Sigmoid colon (tissue), 6 donors: ENCODE measurements at regions not wholly inside any gene's neighbourhood (a gene's known extent, or its start where the extent isn't known, plus 50 kb on each side); places are given as distances from the start of the nearest gene placed in this dataset.
A peak's percentile ranks its signal among the peaks of the same experiment; 100 is the strongest.

Experiments used
- DNase-seq: peaks from one replicate; pipeline ENCODE4 v3.0.0-alpha.2; 2019
- H3K27ac ChIP-seq, 4 donors: fragments of 200-600 bp; sonication (generic); one replicate each; pipeline ENCODE4 v1.5.1; 2016 to 2019; ENCODE audit warnings: mild to moderate bottlenecking in 1 of 4
- H3K27me3 ChIP-seq, 3 donors: fragments of 200-600 bp; sonication (generic); one replicate each; pipeline ENCODE4 v1.5.1; 2019; ENCODE audit warnings: mild to moderate bottlenecking in 1 of 3
- H3K36me3 ChIP-seq, 4 donors: fragments of 200-600 bp; sonication (generic); one replicate each; pipeline ENCODE4 v1.5.1; 2016 to 2019
- H3K4me1 ChIP-seq, 4 donors: fragments of 200-600 bp; sonication (generic); one replicate each; pipeline ENCODE4 v1.5.1; 2017 to 2019
- H3K4me3 ChIP-seq, 4 donors: fragments of 200-600 bp; sonication (generic); one replicate each; pipeline ENCODE4 v1.5.1; 2017 to 2019; ENCODE audit warnings: mild to moderate bottlenecking in 2 of 4, moderate library complexity in 1 of 4
- H3K9me3 ChIP-seq, 4 donors: fragments of 200-600 bp in 3 of 4; sonication (generic) in 3 of 4; one replicate each; pipeline versions ENCODE4 v1.5.1 to v1.6.1; 2013 to 2019
- CTCF ChIP-seq, 4 experiments: fragments of 450-650 bp in 3 of 4; fragments of 200-600 bp in 1 of 4; IDR thresholded peaks; one replicate each; pipeline ENCODE4 v1.5.1; 2016 to 2019; ENCODE audit warnings: antibody characterized with exemption in 4 of 4, mild to moderate bottlenecking in 3 of 4, moderate library complexity in 2 of 4
- EP300 ChIP-seq, 4 donors: sonication (generic); formaldehyde crosslinking; IDR thresholded peaks; one replicate each; pipeline ENCODE4 v1.6.1; 2017; ENCODE audit warnings: antibody characterized with exemption in 4 of 4
- POLR2A ChIP-seq, 2 donors: fragments of 450-650 bp; IDR thresholded peaks; one replicate each; pipeline ENCODE4 v1.6.1; 2016; ENCODE audit warnings: antibody characterized with exemption in 2 of 2, mild to moderate bottlenecking in 2 of 2, moderate library complexity in 2 of 2
- POLR2AphosphoS5 ChIP-seq, 4 donors: sonication (generic); formaldehyde crosslinking; IDR thresholded peaks; one replicate each; pipeline ENCODE4 v1.6.1; 2017; ENCODE audit warnings: antibody characterized with exemption in 4 of 4
- WGBS, 2 donors: extraction: QIAGEN DNeasy Blood & Tissue Kit; methylation state at CpG; one replicate each; pipeline ENCODE4 v1.1.7; 2013; 5-methylcytosine and 5-hydroxymethylcytosine counted together
- intact Hi-C: fragments of 100-400 bp; cut with DNase I; formaldehyde crosslinking; loops from one replicate; pipeline ENCODE4 v1.15.1; 2023
- donor health status: healthy with polysubstance abuse.
- donor health status: healthy.

DNA sequence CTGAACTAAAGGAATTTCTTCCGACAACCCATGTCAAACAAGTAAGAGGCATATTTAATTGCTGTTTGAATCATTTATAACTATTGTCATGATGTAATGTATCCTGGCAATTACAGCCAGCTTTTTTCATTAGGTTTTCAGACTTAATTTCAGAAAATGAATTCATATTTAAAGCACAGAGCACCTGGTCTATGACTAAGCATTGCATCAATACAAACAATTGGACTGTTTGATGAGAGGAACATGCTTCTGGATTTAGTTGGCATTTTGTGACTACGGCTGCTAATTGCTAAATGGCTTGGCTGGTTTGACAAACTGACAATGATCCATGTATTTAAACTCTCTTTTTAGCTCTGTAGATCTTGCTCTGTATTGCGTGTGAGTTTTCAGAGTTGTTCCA is 853.4 kb downstream of the NCAM2 start:
- DNase-seq: no peak
- intact Hi-C loops: no loop called here
- H3K27ac ChIP-seq: no peak overlapping the region
- no peak overlapping the region for H3K4me3 ChIP-seq
- no peaks in the 10 kb centered on the region for H3K4me1 ChIP-seq
- WGBS, 2 donors: 61 to 65% methylated on average over 3 of the region's 3 CpGs
- TF ChIP-seq EP300 (IDR thresholded peaks at IDR 0.05) (no peak), CTCF (IDR thresholded peaks at IDR 0.05) (no peak), POLR2A (IDR thresholded peaks at IDR 0.05) (no peak), POLR2AphosphoS5 (IDR thresholded peaks at IDR 0.05) (no peak)
- no peaks in the 10 kb centered on the region for H3K9me3 ChIP-seq
- H3K36me3 ChIP-seq: no peaks in the 10 kb centered on the region
- no peaks in the 10 kb centered on the region for H3K27me3 ChIP-seq

DNA sequence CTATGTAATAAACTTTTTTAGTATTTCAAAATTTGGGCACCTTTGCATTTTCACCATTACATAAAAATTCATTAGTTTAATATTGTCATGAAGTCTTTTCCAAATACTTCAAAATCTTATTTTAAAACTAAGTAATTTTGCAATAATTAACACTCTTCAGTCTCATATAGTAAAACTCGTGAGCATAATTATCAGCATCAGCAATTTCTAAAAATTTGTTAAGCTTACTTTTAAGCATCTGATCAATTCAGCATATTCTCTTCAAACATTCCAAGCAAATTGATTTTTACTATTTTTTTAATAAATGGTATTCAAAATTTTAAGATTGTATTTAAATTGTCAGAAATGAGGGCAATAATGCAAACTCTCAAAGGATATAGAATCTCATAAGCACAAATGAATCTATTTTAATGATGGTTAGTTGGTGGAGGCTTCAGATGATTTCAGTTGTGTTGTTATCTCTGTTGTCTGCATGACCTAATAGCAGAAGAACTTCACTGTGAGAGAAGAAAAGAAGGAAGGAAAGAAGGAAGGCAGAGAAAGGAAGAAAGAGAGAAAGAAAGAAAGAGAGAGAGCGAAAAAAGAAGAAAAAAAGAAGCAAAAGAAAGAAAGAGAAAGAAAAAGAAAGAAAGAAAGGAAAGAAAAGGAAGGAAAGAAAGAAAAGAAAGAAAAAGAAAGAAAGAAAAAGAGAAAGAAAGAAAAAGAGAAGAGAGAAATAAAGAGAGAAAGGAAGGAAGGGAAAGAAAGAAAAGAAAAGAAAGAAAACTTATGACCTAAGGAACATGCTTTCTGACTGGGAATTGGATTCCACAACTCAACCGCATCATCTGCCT is 860.5 kb downstream of the NCAM2 start:
- 91 to 93% methylated on average over 3 of the region's 3 CpGs for WGBS, 2 donors
- TF ChIP-seq CTCF (IDR thresholded peaks at IDR 0.05) (no peak), POLR2A (IDR thresholded peaks at IDR 0.05) (no peak)
- no peak overlapping the region for H3K27ac ChIP-seq
- peaks cover 0 to 12% (median 0%) of the 10 kb centered on the region in 4 donors for H3K4me1 ChIP-seq
- intact Hi-C loops: no loop called here
- H3K36me3 ChIP-seq: no peaks in the 10 kb centered on the region
- no peak overlapping the region for H3K4me3 ChIP-seq
- no peaks in the 10 kb centered on the region for H3K9me3 ChIP-seq
- no peaks in the 10 kb centered on the region for H3K27me3 ChIP-seq
- no peak for DNase-seq

DNA sequence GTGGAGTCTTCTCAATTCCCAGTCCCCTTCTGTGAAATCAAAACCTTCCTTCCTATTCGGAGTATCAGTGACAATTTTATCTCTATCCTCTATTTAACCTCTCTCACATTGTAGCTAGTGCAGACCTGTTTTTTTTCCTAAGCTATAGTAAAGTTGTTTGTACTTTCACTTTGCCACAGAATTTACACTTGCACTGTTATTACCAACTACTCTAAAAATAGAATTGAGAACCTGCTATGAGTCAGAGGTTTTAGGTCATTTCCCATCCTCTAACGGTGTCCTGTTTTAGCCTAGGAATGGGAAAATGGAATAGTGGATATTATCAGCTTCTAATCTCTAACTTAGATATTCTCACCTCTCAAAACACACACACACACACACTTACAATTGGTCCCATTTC is 862.7 kb downstream of the NCAM2 start:
- H3K4me3 ChIP-seq: no peak overlapping the region
- H3K27me3 ChIP-seq: no peaks in the 10 kb centered on the region
- H3K27ac ChIP-seq: peak overlapping the region in 1 of 4 donors; percentile 32
- DNase-seq: no peak
- 14 to 15% methylated on average over 2 of the region's 2 CpGs for WGBS, 2 donors
- intact Hi-C loops: no loop called here
- TF ChIP-seq POLR2AphosphoS5 (IDR thresholded peaks at IDR 0.05) (peak in 1 of 4 donors; percentile 41), CTCF (IDR thresholded peaks at IDR 0.05) (no peak), POLR2A (IDR thresholded peaks at IDR 0.05) (no peak)
- H3K4me1 ChIP-seq: peaks cover 0 to 12% (median 0%) of the 10 kb centered on the region in 4 donors
- H3K9me3 ChIP-seq: no peaks in the 10 kb centered on the region
- no peaks in the 10 kb centered on the region for H3K36me3 ChIP-seq

GRCh38 chr21:21864321-21864840 is 866.2 kb downstream of the NCAM2 start:
- Histone ChIP-seq H3K4me1 (peaks cover 0 to 12% (median 0%) of the 10 kb centered on the region in 4 donors), H3K27ac (no peak overlapping the region), H3K36me3 (no peaks in the 10 kb centered on the region), H3K9me3 (no peaks in the 10 kb centered on the region), H3K27me3 (no peaks in the 10 kb centered on the region), H3K4me3 (no peak overlapping the region)
- TF ChIP-seq CTCF (IDR thresholded peaks at IDR 0.05) (no peak), POLR2AphosphoS5 (IDR thresholded peaks at IDR 0.05) (no peak), POLR2A (IDR thresholded peaks at IDR 0.05) (no peak), EP300 (IDR thresholded peaks at IDR 0.05) (no peak)
- WGBS, 2 donors: 17 to 74% methylated on average over 4 of the region's 4 CpGs
- no peak for DNase-seq
- intact Hi-C loops: no loop called here
